GM21360 (cell line): ENCODE measurements at regions not wholly inside any gene's neighbourhood (a gene's known extent, or its start where the extent isn't known, plus 50 kb on each side); places are given as distances from the start of the nearest gene placed in this dataset.
"Not testable (repeated sequence)": the region's sequence is repeated elsewhere in the genome, so short reads cannot be mapped to it uniquely, and the experiment has no call there.

ENCODE experiments used
- ATAC-seq: cut with Tn5 transposase; IDR thresholded peaks from one replicate; pipeline ENCODE4 v1.9.1; 2021; ENCODE audit warnings: mild to moderate bottlenecking, moderate library complexity; ENCODE audit not compliant: unreplicated experiment

DNA sequence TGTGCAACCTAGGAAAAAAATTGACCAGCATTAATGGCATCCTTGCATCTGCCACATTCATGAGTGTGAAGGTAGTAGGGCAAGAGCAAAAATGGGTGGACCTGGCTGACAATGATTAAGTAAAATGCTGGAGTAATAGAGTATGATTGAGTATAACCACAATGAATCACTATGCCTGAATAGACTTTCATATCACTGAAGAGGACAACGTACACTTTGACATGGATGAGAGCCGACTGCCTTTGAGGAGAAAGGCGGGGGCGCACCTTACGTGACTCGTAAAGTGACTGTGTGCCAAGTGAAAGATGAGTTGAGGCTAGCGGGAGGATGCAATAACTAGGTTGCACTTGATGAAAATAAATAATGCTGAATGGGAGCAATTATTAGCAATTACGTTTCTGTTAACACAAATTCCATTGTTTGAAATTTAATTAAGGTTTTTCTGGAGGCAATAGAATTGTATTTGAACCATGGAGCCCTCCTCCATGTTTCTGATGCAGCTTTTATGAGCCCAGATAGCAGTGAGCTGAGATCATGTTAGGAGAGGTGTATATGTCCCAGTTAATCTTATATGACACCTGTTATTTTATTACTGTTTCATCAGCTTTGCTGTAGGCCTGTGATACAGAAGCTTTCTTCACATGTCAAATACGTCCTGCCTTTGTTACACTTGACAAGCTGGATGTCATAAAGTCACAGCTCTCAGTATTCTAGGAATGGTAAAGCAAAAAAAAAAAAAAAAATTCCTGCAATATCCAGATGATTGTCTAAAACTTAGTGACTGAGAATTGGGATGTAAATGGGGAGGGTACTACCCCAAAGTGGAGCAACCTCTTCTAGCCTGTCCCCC lies 596.5 kb downstream of the NXPH1 start:
- ATAC-seq, result no peak

DNA sequence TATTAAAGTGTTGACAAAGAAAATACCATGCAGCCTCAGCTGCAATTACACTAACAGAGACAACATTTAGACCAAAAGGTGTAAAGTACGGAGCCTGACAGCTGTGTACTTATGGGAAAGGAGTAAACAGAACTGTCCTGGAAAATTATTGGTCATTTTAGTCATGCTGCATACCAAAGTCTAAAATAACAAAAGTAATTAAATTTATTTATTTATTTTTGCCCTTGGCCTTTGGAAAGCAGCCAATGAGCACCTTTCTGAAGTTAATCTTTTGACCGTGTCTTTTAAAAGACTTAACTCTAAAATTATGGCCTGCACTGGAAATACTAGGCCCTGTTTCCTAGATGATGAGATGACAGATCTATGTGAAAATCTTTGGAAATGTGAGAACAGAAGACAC lies 597.6 kb downstream of the NXPH1 start:
- ATAC-seq, result no peak

DNA sequence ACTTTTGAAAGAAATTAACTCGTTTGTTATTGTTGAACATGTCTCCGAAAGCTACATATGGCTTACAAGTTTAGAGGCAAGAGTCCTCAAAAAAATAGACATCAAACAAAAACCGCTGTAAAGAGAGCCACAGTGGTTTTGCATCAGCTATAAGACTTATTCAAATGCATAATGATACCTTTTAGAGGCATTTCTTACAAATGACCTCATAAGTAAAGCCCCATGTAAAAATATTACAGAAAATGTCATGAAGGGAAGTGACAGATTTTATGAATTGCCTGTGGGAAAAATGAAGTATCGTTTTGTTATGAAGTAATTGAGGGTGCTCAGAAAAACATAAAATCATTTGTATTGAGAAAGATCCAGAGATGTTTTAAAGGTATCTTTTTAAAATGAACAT lies 598.0 kb downstream of the NXPH1 start:
- no peak for ATAC-seq

DNA sequence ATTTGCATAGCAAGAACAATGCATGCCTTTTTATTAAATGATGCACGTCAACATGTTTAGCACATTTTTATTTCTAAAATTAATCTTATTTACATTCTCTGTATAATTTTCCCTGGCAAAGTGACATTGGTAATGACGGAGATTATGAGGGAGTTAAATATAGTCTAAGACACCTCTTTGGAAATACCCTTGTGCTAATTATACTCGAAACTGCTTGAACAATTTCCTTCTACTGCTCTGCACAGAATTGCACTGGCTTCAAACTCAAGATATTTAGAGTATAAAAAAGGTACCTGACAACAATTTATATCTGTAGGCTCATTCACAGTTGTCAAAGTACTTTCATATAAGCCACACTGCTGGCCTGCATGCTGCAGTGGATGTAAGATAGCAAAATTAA lies 602.7 kb downstream of the NXPH1 start:
- ATAC-seq, result no peak

DNA sequence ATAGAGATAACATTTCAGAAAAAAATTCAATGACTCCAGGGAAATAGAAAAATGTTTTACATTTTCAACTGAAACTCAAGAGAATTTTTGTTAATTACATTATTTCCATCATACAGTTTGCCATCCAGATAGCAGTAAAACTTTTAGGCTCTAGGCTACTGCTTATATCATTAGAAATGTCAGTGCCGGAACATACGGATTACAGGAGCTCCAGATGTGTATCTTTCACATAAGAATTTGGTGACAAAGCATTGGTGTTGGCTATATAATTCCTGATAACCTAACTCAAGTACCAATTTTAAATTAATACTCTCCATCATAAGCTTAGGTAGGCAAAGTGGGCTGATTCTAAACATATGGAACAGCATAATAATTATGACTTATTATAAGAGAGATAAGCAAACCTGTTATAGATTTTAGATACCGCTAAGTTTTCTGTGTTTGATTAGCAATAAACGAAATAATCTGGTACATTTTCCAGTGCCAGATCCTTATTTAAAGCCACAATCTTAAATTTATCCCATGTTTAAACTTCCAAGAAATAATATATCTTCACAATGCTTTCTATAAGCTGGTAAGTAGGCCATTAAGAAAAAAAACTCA lies 637.9 kb downstream of the NXPH1 start:
- no peak for ATAC-seq

DNA sequence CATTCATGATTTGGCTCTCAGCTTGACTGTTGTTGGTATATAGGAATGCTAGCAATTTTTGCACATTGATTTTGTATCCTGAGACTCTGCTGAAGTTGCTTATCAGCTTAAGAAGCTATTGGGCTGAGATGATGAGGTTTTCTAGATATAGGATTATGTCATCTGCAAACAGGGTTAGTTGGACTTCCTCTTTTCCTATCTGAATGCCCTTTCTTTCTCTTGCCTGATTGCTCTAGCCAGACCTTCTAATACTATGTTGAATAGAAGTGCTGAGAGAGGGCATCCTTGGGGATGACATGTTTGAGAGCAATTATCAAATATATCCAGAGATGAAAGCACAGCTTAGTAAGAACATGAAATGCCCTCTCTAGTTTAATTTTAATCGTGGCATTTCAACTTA lies 642.4 kb downstream of the NXPH1 start:
- ATAC-seq, result not testable (repeated sequence)

DNA sequence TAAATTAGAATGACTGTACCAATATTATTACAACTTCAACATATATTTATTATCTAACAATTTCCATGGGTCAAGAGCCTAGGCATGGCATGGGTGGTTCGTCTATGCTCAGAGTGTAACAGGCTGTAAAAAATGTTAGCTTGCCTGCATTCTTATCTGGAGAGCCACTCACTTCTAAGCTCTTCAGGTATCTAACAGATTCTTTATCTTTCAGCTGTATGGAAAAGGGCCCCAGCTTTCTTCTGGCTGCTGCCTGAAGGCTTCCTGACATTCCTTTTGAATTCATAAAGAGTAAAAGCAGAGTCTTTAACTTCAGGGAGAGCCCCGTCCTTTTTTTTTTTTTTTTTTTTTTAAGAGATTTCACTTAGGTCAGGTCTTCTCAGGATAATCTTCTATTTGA lies 648.8 kb downstream of the NXPH1 start:
- ATAC-seq, result no peak

DNA sequence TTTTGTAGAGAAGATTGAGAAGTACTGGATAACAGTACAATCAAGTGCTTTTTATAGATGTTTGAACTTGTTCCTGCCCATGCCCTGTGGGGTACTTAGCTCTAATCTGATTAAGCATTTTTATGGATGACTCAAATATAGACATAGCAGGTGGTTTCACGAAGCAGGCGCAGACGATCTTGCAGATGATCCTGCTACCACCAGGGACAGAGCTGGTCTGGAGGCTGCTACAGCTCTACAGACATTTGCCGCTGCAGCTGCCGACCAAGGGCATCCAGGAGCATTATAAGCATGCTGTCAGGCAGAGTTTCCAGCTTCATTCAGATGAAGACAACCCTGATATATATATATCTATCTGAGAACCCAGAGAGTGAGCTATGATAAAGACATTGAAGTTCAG lies 650.4 kb downstream of the NXPH1 start:
- ATAC-seq, result no peak

DNA sequence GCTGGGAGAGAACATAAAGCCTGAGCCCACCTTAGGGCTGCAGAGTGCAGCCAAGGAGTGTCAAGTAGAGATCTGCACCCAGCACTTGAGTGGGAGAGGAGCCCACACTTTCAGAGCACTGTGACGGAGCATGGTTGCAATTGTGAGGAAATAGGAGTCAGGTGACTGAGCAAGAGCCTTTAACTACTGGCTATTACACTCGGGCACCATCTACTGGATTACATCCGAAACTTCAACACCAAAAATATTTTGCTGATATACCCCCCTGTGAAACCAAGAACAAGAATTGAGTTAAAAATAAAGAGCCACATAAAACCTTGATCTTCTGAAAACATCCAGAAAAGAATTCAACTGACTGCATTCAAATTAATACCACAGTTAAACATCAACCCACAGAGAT lies 657.9 kb downstream of the NXPH1 start:
- no peak for ATAC-seq

DNA sequence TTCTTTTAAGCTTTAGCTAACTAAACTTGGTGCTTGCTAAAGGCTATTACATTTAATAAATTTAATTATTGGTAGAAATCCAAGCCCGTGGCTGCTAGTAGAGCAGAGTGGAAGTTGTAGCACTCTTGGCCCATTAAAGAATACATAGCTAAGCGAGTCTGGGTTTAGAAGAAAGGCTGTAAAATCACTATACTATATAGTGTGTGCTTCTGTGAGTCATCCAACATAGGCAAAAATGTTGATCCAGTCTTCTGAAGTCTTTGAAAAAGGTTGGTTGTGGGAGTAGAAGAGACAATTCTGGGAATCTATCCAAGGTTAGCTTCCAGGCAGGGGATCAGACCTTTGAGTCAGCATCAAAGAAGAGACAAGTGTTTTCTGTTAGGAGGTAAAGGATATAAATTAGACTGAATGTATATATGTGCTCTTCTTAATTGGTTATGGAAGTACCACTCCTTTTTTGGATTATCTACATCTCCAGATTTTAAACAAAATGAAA lies 664.2 kb downstream of the NXPH1 start:
- no peak for ATAC-seq

DNA sequence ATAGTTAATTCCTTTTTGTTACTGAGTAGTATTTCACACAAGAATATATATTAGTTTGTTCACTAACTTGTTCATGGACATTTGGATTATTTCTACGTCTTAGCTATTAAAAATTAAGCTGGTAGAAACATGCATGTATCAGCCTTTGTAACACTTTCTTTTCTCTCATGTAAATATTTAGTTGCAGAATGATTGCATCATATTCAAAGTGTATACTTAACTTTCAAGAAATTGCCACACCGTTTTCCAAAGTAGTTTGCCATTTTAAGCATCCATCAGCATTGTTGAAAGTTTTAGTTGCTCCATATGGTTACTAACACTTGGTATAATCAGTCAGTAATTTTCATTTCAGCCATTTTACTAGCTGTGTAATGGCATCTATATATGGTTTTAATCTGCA lies 666.9 kb downstream of the NXPH1 start:
- no peak for ATAC-seq

DNA sequence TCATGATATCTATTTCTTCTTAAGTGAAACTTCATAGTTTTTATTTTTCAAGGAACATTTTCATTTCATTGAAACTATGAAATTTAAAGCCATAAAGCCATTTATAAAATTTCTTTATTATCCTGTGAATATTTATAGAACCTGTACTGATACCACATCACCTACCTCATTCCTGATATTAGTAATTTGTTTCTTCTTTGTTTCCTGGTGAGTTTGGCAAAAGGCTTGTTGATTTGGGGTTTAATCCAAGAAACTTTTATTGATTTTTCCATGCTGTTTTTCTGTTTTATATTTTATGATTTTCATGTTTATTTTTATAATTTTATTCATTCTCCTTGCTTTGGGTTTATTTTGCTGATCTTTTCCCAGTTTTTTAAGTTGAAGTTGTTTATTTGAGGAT lies 669.4 kb downstream of the NXPH1 start:
- no peak for ATAC-seq

DNA sequence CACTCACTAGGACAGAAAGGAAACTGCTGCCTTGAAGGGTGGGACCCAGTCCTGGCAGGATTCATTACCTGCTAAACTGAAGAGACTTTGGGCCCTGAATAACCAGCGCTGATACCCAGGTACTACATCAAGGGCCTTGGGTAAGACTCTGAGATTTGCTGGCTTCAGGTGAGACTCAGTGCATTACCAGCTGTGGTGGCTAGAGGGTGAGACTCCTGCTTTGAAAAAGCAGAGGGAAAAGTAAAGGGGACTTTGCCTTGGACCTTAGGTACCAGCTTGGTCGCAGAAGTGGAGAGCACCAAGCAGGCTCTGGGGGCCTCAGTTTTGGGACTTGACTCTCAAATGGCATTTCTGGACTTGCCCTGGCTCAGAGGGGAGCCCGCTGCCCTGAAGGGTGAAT lies 673.3 kb downstream of the NXPH1 start:
- no peak for ATAC-seq

DNA sequence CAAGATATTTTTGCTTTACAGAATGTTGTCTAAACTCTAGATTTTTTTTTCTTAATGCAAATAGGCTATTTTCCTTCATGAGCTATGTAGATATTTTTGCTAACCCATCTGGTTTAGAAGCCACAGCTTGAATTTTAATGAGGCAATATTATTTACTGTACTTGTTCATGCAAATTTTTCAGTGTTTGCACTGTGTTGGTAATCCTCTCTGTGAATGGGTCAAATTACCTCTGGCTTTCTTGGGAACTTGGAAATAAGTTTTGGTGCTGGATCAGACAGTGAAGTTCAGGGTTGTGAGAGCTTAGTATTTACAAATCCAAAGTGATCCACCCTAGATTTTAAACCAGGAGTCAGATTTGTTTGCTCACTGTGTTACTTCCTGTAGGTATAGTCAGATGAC lies 686.9 kb downstream of the NXPH1 start:
- no peak for ATAC-seq

DNA sequence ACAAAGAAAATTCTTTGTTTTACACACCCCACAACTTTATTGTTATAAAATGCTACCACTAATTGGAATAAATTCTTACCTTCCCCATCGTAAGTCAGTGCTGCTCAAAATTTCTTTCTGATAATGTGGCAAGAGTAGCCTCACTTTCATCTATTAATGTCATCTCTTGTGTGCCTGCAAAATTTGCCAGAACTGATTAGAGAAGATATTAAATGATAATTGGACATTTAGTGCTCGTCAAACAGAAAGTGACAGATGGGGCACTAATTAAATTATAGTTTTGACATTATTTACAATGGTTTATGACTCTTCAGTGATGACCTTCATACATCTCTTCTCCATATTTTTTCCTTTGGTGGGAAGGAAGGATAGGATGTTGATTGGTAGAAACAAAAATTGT lies 690.9 kb downstream of the NXPH1 start:
- ATAC-seq, result no peak

DNA sequence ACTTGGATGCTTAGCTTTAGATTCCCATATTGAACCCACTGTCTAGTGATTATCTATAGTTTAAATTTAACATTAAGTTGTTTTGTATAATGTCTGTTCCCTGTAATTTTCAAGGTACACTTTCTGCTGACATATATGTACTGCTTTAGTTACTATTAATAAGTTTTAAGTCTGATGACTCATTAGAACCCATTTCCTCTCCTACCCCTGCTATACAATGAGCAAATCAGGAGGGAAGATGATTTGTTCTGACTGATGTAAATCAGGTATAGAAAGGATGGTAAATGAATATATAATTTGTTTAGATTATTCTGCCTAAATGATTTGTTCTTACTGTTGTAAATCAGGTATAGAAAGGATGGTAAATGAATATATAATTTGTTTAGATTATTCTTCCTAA lies 691.8 kb downstream of the NXPH1 start:
- ATAC-seq, result no peak

DNA sequence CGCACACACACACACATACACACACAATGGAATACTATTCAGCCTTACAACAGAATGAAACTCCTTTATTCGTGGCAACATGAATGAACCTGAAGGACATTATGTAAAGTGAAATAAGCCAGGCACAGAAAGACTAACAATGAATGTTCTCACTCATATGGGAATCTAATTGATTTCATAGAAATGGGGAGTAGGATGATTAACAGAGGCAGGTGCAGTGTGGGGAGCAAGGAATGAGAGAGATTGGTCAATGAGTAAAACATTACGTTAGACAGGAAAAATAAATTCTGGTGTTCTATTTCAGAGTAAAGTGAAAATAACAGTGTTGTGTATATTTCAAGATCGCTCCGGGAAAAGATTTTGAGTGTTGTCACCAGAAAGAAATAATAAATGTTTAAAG lies 694.5 kb downstream of the NXPH1 start:
- no peak for ATAC-seq

DNA sequence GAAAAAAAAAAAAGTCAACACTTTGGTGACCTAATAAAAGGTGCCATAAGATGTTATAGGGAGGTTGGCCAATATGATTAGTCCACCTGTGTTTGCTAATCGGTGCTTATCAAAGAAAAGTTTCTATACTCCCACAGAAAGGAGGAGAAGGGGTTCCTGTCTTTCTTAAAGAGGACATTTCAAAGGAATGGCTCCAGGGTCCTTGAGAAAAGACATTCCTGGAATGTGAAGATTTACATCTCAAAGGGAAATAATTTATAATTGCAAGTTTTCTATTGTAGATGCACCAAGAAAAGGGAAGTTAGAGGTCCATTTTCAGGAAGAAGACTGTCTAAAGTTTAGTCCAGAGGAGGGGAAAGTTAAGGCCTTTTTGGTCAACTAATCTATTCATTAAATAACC lies 715.3 kb downstream of the NXPH1 start:
- no peak for ATAC-seq

DNA sequence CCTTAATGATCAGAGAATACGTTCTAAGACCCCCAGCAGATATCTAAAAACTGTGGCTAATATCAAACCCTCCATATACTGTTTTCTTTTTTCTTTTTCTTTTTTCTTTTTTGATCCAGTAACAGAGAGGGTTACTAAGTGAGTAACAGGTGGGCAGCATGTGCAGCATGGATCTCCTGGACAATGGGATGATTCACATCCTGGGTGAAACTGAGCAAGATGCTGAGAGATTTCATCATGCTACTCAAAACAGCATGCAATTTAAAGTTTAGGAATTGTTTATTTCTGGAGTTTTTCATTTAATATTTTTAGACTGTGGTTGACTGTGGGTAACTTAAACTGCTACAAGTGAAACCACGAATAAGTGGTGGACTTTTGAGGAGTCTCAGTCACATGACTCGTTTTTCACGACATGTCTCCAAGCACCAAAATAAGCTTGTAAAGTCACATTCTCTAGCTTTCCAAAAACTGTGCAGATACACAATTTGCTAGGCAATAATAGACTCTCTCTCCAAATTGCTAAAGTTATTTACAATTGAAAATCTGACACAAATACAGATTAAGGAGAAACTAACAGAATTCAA lies 716.2 kb downstream of the NXPH1 start:
- no peak for ATAC-seq

DNA sequence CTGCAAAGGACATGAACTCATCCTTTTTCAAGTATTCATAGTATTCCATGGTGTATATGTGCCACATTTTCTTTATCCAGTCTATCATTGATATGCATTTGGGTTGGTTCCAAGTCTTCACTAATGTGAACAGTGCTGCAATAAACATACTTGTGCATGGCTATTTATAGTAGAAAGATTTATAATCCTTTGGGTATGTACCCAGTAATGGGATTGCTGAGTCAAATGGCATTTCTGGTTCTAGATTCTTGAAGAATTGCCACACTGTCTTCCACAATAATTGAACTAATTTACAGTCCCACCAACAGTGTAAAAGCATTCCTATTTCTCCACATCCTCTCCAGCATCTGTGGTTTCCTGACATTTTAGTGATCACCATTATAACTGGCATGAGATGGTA lies 730.3 kb downstream of the NXPH1 start:
- ATAC-seq, result not testable (repeated sequence)

DNA sequence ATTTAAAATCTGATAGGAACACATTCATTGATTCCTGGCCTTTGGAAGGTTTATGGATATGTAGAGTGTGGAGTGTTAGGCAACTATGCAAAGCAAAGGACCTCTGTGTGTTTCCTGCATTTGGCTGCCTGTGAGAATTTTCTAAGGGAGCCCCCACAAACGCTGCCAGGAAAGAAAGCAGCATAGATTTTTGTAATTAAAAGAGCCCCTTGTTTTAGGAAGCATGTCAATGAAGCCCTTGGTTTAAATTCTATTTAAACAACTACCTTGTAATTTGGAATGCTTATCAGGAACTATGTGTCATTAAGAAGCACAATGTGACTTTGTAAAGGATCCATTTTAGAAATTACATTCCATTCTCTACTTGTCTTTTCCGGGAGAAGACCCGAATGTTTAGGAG lies 742.5 kb downstream of the NXPH1 start:
- ATAC-seq, result no peak

DNA sequence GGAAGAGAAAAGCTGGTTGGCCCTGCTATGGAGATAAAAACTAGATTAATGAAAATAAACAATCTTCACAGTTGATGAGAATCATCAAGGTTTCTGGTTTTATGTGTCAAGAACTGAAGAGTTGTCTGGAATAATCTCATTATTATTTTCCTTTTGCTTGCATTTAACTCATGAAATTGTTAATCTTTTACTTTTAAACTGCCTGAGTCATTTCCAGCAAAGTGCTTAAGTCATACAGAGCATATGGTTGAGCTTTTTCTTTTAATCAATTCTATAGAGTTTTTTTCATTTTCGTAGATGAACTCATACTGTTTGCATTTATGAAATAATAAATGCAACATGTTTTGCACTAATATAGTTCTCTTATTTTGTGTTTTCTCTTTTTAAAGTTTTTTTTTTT lies 747.9 kb downstream of the NXPH1 start:
- ATAC-seq, result no peak
